Nephron progenitor cell (in vitro differentiated cells): ENCODE measurements at regions not wholly inside any gene's neighbourhood (a gene's known extent, or its start where the extent isn't known, plus 50 kb on each side); places are given as distances from the start of the nearest gene placed in this dataset.

Source experiments
- DNase-seq: peaks from one replicate; pipeline ENCODE4 v3.0.0; 2021
- H3K27ac Mint-ChIP-seq: 2 replicates; pipeline ENCODE4 v1.8.0; 2021; ENCODE audit warnings: mild to moderate bottlenecking, moderate library complexity, mixed read lengths
- H3K27me3 Mint-ChIP-seq: 2 replicates; pipeline ENCODE4 v1.8.0; 2021; ENCODE audit warnings: mild to moderate bottlenecking, low read depth, mixed read lengths; ENCODE audit not compliant: poor library complexity
- H3K36me3 Mint-ChIP-seq: 2 replicates; pipeline ENCODE4 v1.8.0; 2021; ENCODE audit warnings: low read depth, mixed read lengths
- H3K4me1 Mint-ChIP-seq: 2 replicates; pipeline ENCODE4 v1.8.0; 2021; ENCODE audit warnings: mixed read lengths
- H3K4me3 Mint-ChIP-seq: 2 replicates; pipeline ENCODE4 v1.8.0; 2021; ENCODE audit warnings: mild to moderate bottlenecking, moderate library complexity, mixed read lengths
- H3K9me3 Mint-ChIP-seq: 2 replicates; pipeline ENCODE4 v1.8.0; 2021; ENCODE audit warnings: mild to moderate bottlenecking, moderate library complexity, mixed read lengths
- CTCF ChIP-seq: fragments of 200-600 bp; sonication (generic); IDR thresholded peaks from 2 replicates; pipeline ENCODE4 v1.5.0; 2021; ENCODE audit warnings: antibody characterized with exemption

GRCh38 chr12:23210573-23210972 is 585.6 kb downstream of the ETNK1 start:
- H3K36me3 Mint-ChIP-seq: peaks cover 14% of the 10 kb centered on the region

GRCh38 chr12:23211384-23212320 is 586.7 kb downstream of the ETNK1 start:
- no peak for DNase-seq
- no peak overlapping the region for H3K4me3 Mint-ChIP-seq
- H3K4me1 Mint-ChIP-seq: peaks cover 36% of the 10 kb centered on the region
- H3K27ac Mint-ChIP-seq: peak overlapping the region; percentile 62
- peaks cover 15% of the 10 kb centered on the region for H3K36me3 Mint-ChIP-seq
- no peak for TF ChIP-seq CTCF
- peaks cover 29% of the 10 kb centered on the region for H3K9me3 Mint-ChIP-seq
- H3K27me3 Mint-ChIP-seq: peaks cover 3% of the 10 kb centered on the region

More at GRCh38 chr12:23210573-23210972, 585.6 kb downstream of the ETNK1 start:
- Mint-ChIP-seq H3K9me3 (peaks cover 26% of the 10 kb centered on the region), H3K4me1 (peaks cover 32% of the 10 kb centered on the region), H3K4me3 (no peak overlapping the region), H3K27ac (no peak overlapping the region), H3K27me3 (peaks cover 3% of the 10 kb centered on the region)
- no peak for DNase-seq
- no peak for TF ChIP-seq CTCF

- no peak for DNase-seq
- no peak for TF ChIP-seq CTCF
- peaks cover 70% of the 10 kb centered on the region for H3K4me1 Mint-ChIP-seq
- H3K9me3 Mint-ChIP-seq: peaks cover 32% of the 10 kb centered on the region
- peaks cover 15% of the 10 kb centered on the region for H3K36me3 Mint-ChIP-seq
- peak overlapping the region; percentile 88 for H3K27ac Mint-ChIP-seq
- peak overlapping the region; percentile 10 for H3K4me3 Mint-ChIP-seq
- H3K27me3 Mint-ChIP-seq: peaks cover 3% of the 10 kb centered on the region
These were observed 592.2 kb downstream of the ETNK1 start for GRCh38 chr12:23217158-23217557.

- peaks cover 69% of the 10 kb centered on the region for H3K4me1 Mint-ChIP-seq
- no peak overlapping the region for H3K4me3 Mint-ChIP-seq
- peaks cover 3% of the 10 kb centered on the region for H3K27me3 Mint-ChIP-seq
- TF ChIP-seq CTCF: no peak
- peak; percentile 26 for DNase-seq
- H3K36me3 Mint-ChIP-seq: peaks cover 15% of the 10 kb centered on the region
- H3K9me3 Mint-ChIP-seq: peaks cover 32% of the 10 kb centered on the region
- H3K27ac Mint-ChIP-seq: peak overlapping the region; percentile 88
These were observed 592.7 kb downstream of the ETNK1 start for GRCh38 chr12:23217667-23218066.

- Mint-ChIP-seq H3K27ac (no peak overlapping the region), H3K36me3 (no peaks in the 10 kb centered on the region), H3K27me3 (no peaks in the 10 kb centered on the region), H3K9me3 (peaks cover 7% of the 10 kb centered on the region), H3K4me3 (no peak overlapping the region), H3K4me1 (peaks cover 59% of the 10 kb centered on the region)
- no peak for DNase-seq
- peak; percentile 23 for TF ChIP-seq CTCF
These were observed 596.1 kb downstream of the ETNK1 start for GRCh38 chr12:23221066-23221465.
